Renal cortex interstitium (tissue), 11 donors: ENCODE measurements at regions not wholly inside any gene's neighbourhood (a gene's known extent, or its start where the extent isn't known, plus 50 kb on each side); places are given as distances from the start of the nearest gene placed in this dataset.
A peak's percentile ranks its signal among the peaks of the same experiment; 100 is the strongest.

Source experiments
- DNase-seq, 11 donors: peaks; one replicate each; pipeline ENCODE4 v3.0.0-alpha.2; 2013; ENCODE audit warnings: low read depth in 9 of 11, low spot score in 4 of 11; ENCODE audit errors: extremely low read depth in 1 of 11

GRCh38 chr7:18384491-18385143 lies 110.9 kb upstream of the HDAC9 start:
- DNase-seq: no peak

DNA sequence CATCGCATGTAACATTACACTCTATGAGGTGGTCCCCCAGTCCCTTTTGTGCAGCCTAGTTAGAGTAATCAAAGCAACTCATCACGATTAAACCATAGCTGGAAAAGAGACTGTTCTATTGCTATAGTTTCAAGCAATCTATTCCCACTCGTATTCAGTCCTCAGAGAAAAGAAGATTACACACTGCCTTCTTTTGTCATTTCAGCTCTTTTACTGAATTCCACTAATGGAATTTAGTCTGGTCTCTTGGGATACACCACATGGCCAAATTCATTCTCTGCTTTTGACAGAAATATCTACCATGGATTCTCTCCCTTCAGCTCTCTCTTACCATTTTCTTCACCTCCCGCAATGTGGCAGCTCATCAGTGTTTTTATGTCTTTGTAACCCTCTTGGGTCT lies 108.9 kb upstream of the HDAC9 start:
- DNase-seq: no peak

DNA sequence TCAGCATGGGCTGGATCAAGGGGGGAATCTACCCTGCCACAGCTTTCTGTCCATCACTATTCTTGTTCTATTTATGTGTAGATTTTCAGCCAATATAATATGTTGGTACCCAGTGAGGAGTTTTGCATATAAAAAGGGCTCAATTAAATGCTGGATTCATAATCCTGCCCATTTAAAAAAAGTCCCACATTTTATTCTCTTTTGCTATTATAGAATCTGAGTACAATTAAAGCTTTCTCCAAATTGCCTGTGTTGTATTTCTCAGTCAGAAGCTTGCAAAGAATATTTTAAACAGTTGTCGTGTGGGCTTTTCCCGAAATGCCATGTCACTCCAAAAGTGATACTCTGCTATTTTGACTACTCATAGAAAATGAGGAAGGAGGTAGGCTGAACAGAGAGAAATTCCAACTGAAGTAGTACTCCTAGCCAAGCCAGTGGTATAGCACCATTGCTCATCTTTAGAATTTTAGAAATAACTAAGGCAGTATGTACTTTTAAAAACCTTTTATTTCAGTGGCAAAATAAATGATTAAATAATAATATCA lies 108.3 kb upstream of the HDAC9 start:
- no peak for DNase-seq

DNA sequence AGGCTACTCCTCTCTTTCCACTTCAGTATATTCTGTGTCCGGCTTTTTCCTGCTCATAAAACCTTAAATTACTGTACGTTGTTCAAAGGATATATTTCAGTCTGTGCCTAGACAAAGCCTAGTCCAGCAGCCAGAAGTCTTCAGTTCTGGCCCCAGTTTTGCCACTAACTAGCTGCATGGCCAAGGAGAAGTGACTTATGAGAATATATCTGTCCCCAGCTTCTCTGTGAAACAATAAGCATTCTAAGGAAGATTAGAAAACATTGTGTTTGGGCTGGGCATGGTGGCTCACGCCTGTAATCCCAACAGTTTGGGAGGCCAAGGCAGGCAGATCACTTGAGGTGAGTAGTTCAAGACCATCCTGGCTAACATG lies 105.0 kb upstream of the HDAC9 start:
- peak in 1 of 11 donors; percentile 16 for DNase-seq

DNA sequence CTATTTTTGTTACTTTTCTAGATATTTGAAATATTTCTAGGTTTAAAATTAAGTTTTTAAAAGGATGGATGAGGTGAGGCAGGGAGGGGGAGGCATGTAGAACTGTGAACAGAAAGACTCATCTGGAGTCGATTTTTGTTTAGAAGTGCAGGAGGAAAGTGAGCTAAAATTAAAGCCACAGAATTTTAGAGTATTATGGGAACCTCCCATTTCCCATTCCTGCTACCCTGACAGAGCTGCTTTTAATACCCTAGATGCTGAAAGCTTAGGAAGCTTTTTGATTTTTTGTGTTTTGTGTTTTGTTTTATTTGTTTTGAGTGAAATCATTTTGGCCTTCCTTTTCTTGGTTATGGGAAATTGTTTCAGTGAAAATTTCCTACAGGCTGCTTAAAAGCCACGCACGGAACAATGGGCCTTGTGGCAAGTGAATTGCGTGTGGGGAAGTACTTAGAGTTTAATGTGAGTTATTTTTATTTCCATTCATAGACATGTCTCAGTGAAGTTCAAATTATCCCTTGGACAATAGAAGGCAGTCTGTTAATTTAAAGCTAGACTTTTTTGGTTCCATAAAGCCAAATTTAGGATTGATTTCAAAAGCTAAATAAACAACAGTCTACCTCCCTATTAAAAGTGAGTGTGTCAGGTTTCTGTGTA lies 102.0 kb upstream of the HDAC9 start:
- no peak for DNase-seq

DNA sequence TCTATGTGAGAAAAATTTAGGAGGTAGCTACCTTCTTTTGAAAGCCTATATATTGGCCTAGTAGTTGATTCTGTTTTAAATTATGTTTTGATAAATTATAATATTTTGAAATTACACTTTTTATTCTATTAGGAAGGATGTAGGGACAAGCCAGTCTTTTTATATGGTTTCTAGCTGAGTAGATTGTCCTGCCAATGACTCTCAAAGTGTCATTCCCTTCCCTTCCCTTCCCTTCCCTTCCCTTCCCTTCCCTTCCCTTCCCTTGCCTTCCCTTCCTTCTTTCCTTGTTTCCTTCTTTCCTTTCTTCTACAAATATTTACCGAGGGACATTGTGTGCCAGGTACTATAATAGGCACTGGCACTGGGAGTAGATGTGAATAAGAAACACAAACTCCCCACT lies 99.7 kb upstream of the HDAC9 start:
- DNase-seq: no peak

DNA sequence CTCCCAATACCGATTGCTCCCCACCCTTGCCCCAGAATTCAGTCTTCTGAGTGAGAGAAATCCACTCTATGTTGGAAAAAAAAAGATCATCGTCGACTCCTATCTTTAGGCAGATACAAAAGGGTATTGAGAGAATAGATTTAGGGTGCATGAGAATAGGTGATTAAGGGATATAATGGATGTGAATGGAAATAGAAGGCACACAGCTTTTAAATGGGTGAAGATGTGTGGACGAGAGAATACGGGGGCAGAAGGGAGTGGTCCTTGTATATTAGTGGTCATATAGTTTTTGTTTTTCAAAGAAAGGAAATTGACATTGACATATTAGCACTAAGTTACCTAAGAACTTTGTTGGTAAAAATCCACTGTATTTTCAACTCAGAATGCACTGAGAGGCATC lies 98.6 kb upstream of the HDAC9 start:
- DNase-seq: no peak

DNA sequence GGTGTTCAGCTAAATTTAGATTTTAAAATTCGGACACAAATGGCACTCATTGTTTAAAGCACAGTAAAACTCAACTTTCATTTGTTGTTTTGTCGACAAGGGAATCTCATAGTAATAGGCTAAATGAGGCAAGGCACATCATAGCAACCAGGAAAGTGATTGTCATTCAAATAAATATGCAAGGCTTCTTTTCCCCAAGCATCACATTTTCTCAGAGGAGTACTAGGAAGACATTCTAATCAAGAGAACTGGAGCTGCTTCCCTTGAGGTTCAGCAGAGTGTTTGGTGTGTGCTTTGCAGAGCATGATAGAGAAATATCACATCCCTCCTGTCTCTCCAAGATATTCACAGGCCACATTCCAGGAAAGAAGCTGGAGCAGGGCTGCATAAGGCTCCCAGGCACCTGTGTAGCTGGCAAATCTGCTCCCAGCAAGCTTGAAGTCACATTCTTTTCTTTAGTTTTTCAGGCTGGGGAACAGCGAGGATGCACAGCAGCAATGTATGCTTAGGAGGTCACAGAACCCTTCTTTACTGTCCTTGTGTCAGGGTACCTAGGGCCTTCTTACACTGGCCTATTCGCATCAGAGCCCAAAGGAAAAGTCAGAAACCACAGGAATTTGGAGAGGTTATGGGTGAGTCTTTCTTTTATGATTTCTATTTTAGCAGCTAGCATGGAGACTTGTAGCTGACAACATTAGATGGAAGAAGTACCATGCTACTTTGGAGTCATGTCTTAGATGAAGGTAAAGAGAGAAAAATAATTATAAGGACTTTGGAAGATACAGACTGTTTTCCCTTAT lies 95.9 kb upstream of the HDAC9 start:
- DNase-seq: no peak

DNA sequence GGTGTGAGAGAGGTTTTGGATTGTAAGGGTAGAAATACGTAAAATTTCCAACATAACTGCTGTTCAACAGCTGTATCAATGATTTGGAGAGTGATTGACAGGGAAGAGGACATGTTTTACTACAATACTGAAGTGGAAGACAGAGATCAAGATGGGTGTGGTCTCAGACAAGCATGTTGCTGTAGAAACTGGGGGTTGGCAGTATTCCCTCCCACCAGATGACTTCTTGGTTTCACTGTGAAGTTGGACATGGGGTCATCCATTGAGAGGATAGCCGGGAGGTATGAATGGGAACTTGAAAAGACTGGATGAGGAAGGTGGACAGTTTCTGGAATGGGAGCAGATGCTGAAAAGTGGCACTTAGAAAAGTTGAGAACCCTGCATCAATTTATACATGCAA lies 95.3 kb upstream of the HDAC9 start:
- DNase-seq: no peak

DNA sequence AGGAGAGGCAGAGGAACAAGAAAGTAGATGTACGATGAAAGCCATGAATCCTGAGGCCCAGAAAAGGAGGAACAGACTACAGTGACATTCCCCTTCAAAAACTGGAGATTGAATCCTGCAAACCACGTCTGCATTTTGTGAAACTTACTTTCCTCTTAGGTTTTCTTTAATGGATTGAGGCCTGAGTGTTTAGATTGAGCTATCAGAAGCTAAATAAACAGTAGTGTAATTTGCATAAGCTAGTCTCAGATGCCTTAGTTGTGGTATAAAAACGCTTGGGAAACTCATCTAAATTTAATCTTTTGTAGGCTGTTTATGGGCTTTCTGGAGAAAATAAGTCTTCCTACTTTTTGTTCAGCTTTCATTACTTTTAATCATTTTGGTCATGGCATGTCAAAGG lies 94.8 kb upstream of the HDAC9 start:
- DNase-seq: no peak

- DNase-seq: no peak
These were observed 93.8 kb upstream of the HDAC9 start for GRCh38 chr7:18401757-18402156.

DNA sequence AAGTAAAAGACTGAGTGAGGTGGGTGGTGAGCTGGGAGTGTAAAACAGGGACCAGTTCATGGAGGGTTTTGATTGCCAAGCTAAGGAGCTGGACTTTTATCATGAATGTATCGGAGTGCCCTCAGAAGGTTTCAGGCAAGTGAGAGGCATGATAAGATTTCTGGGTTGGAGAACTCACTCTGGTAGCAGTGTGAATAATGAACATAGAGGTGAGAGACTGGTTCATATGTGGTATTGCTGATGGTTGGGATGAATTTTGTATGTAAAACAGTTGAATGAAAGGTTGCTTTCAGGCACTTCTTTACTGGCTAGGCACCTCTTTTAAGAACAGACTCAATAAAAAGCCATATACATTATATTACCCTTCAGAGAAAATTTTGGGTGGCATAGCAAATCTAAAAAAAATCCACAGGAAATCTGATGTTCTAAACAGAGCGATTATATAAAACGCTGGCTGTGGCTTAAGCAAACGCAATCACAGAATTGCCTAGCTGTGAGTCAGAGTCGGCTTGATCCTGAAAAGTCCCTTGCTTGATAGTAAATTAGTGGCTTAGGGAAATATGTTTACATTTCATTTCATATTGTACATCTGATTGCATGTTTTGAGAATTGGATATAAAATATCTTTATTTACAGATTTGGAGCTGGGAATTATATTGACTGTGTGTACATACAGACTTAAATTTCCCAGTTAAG lies 92.9 kb upstream of the HDAC9 start:
- DNase-seq: no peak

DNA sequence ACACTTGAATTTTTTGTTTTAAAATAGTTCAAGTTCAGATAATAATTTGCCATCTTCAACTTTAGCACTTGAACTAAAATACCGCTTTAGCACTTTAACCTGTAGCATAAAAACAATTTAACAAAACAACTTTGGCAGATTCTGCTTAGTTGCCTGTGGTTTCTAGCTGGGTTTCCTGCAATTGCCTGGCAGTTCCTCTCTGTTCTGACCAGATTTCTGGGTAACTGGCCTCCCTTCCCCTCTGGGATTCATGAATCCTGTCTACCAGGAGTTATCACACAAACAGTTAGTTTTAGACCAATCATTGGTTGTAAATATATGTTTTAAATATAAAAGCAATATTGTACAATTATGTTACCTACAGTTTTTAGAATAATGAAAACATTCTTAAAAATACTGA lies 89.8 kb upstream of the HDAC9 start:
- no peak for DNase-seq

DNA sequence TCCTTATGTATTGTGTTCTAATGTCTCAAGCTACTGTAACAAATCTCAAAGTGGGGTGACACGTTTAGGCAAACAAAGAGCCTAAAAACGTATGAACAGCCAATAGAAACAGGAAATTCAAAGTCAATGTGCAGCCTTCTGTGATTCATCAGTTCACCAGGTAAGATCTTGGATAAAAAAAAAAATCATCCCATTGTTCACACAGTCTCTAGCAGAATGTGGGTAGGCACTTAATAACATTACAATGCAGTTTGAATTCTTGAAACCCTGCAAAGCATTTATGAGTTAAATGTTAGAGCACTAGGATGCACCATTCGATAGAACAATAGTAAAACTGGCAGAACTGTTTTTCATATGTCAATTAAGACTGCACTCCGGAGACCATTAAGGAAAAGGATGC lies 88.2 kb upstream of the HDAC9 start:
- no peak for DNase-seq

DNA sequence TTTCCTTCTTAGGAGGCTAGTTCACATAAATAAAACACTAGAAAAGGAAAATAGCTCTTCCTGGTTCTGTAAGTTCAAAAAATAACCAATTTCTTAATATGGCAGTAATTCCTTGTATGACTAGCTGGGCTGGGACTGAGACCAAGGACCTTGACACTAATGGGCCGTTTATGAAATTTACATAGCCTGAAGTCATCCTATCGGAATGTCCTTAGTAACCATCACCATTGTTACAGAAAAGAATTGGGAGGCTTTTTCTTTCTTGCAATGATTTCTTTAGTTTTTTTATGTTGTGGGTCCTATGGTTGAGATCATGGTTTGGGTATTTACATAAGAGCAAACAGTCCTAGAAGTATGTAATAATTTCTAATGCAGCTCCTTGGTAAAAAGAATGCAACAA lies 87.1 kb upstream of the HDAC9 start:
- no peak for DNase-seq

DNA sequence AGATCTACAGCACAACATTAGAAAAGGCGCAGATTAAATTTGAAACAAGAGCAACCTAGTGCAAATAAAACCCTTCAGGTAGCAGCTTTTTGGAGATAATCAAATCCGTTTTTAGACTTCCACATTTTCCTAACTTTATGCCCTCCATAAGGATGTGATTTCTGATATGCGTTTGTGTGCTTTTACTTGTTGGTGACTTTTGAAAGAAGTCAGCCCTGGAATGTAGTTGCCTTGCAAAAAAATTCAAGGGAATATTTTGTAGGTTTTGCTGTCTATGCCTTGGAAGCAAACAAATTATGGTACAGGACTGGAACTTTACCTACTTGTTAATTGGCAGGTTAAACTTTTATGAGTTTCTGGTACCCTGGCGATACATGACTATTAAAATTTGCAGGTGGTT lies 86.7 kb upstream of the HDAC9 start:
- DNase-seq: no peak

- no peak for DNase-seq
These were observed 82.1 kb upstream of the HDAC9 start for GRCh38 chr7:18413447-18413846.

DNA sequence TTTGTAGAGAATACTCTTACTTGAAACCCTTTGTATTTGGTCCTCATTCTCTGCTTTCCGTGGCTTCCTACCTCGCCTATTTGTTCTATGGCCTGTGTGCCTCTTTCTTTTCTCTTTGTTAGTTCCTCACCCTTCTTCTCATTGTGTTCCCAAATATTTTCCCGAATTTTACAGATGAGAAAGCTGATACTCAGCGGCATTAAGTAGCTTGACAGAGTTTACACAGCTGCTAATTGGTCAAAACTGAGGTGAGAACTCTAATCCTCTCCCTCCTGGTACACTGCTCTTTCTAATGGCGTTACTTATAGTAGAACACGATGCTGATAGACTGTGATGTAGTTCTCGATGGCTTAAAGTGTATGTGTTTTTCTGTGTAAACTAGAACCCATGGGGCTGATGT lies 80.7 kb upstream of the HDAC9 start:
- no peak for DNase-seq

- DNase-seq: no peak
These were observed 78.6 kb upstream of the HDAC9 start for GRCh38 chr7:18416988-18417387.

DNA sequence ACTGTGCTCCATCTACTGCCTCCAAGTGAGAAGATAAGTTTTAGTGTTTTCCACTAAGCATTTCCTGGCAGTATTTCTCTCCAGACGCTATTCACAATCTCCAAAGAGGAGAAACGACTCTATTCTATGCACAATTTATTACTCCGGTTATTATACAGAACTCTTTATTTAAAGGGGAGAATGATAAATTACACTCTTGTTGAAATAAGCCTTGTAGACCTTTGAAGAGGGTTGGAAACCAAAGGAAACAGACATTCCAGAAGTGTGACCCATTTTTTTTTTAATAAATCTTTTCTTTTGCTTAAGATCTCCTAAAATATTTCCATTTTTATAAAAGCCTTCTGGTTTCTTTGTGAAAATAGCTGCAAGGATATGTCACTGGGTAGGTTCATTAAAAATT lies 76.1 kb upstream of the HDAC9 start:
- DNase-seq: no peak
